ENCODE measurements at regions not wholly inside any gene's neighbourhood (a gene's known extent, or its start where the extent isn't known, plus 50 kb on each side); places are given as distances from the start of the nearest gene placed in this dataset.

DNA sequence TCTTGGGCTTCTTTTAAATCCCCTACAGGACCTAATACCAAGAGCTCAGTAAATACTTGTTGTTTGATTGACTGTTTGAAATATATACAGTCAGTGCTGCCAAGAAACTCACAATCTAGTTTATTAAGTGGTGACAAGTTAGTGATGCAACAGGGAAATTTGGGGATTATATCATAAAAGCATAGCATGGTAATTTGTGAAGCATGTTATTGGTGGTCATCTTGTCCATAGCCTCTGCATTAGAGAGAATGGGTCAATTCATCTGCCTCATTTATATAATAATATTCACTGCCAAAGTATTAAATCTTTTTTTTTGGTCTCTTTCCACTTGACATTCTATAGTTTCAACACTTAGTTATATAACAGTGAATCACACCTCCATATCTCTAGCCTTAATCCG is 138.2 kb upstream of the SPAG17 start:
- CTCF ChIA-PET = interaction anchor here (0.6 kb wide), 1 partner anchor 744 kb away, joined by 3 read pairs; no protein-coding TSS in a partner anchor

DNA sequence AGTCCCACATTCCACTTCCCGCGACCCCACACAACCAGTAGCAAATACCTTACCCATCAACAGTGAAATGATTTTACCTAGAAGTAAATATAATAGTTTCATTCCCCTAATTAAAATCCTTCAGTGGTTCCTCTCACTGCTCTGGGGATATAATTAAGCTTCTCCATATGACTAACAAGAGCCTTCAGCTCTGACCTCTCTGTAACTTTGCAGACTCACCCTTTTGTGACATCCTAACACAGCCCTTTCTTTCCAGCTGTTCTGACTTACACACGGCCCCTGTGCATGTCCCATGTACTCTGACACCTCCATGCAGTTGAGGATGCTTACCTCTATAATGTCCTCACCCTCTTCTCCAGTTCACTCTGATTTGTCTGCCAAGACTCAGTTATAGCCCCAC is 137.3 kb upstream of the SPAG17 start:
- Histone ChIP-seq H3K27ac (ENCODE audit: insufficient read depth in 1 of 2, low read depth in 1 of 2, low read length in 2 of 2, poor library complexity in 1 of 2, severe bottlenecking in 2 of 2) (no peak overlapping the region), H3K36me3 (ENCODE audit: control insufficient read depth in 4 of 4, insufficient read depth in 4 of 4, low read length in 3 of 4) (no peaks in the 10 kb centered on the region), H3K4me1 (ENCODE audit: control extremely low read depth in 1 of 4, control insufficient read depth in 4 of 4, insufficient read depth in 4 of 4, low read length in 3 of 4) (no peaks in the 10 kb centered on the region), H3K27me3 (replicated peaks in 2 of 5; ENCODE audit: control insufficient read depth in 4 of 5, insufficient read depth in 5 of 5, low read length in 4 of 5) (peaks cover 0 to 2% (median 0%) of the 10 kb centered on the region in 5 experiments), H3K9me3 (ENCODE audit: control extremely low read depth in 1 of 5, control insufficient read depth in 4 of 5, insufficient read depth in 2 of 5, low read depth in 1 of 5, low read length in 4 of 5) (no peaks in the 10 kb centered on the region), H3K4me3 (ENCODE audit: control insufficient read depth in 1 of 7, extremely low read depth in 1 of 7, insufficient read depth in 4 of 7, low read depth in 2 of 7, low read length in 6 of 7) (no peak overlapping the region)
- POLR2A ChIA-PET = no interaction called here
- 75% methylated on average over 1 of the region's 3 CpGs for WGBS (ENCODE audit: insufficient coverage)
- CTCF ChIA-PET = no interaction called here
- no peak for DNase-seq

More for the DNA sequence above, 138.2 kb upstream of the SPAG17 start:
- no peaks in the 10 kb centered on the region for H3K4me1 ChIP-seq (ENCODE audit: control extremely low read depth in 1 of 4, control insufficient read depth in 4 of 4, insufficient read depth in 4 of 4, low read length in 3 of 4)
- no peak for DNase-seq
- H3K36me3 ChIP-seq (ENCODE audit: control insufficient read depth in 4 of 4, insufficient read depth in 4 of 4, low read length in 3 of 4) = no peaks in the 10 kb centered on the region
- H3K4me3 ChIP-seq (ENCODE audit: control insufficient read depth in 1 of 7, extremely low read depth in 1 of 7, insufficient read depth in 4 of 7, low read depth in 2 of 7, low read length in 6 of 7) = no peak overlapping the region
- no peaks in the 10 kb centered on the region for H3K9me3 ChIP-seq (ENCODE audit: control extremely low read depth in 1 of 5, control insufficient read depth in 4 of 5, insufficient read depth in 2 of 5, low read depth in 1 of 5, low read length in 4 of 5)
- no peak overlapping the region for H3K27ac ChIP-seq (ENCODE audit: insufficient read depth in 1 of 2, low read depth in 1 of 2, low read length in 2 of 2, poor library complexity in 1 of 2, severe bottlenecking in 2 of 2)
- POLR2A ChIA-PET = no interaction called here
- 88% methylated on average over 1 of the region's 1 CpG for WGBS (ENCODE audit: insufficient coverage)
- peaks cover 0 to 2% (median 0%) of the 10 kb centered on the region in 5 experiments for H3K27me3 ChIP-seq (replicated peaks in 2 of 5; ENCODE audit: control insufficient read depth in 4 of 5, insufficient read depth in 5 of 5, low read length in 4 of 5)

DNA sequence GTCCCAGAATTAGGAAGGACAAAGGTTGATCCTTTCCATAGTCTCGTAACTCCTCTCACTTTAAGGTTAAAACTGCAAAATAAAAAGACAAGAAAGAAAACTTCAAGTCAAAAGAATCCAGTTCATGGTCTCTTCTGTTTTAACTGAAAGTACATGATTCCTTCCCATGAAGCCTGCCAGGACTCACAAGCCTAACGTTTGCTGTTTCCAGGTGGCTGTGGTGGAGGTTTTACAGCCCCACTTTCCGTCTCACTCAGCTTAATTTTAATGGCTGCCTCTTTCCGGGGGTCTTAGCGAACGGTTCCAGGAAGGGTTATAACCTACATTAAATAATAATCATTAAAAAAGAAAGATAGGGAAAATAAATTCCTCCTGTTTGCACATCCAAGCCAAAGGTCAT is 136.8 kb upstream of the SPAG17 start:
- CTCF ChIA-PET = no interaction called here
- no peak overlapping the region for H3K4me3 ChIP-seq (ENCODE audit: control insufficient read depth in 1 of 7, extremely low read depth in 1 of 7, insufficient read depth in 4 of 7, low read depth in 2 of 7, low read length in 6 of 7)
- H3K36me3 ChIP-seq (ENCODE audit: control insufficient read depth in 4 of 4, insufficient read depth in 4 of 4, low read length in 3 of 4) = no peaks in the 10 kb centered on the region
- H3K27me3 ChIP-seq (replicated peaks in 2 of 5; ENCODE audit: control insufficient read depth in 4 of 5, insufficient read depth in 5 of 5, low read length in 4 of 5) = peaks cover 0 to 2% (median 0%) of the 10 kb centered on the region in 5 experiments
- 100% methylated on average over 1 of the region's 6 CpGs for WGBS (ENCODE audit: insufficient coverage)
- DNase-seq = no peak
- H3K27ac ChIP-seq (ENCODE audit: insufficient read depth in 1 of 2, low read depth in 1 of 2, low read length in 2 of 2, poor library complexity in 1 of 2, severe bottlenecking in 2 of 2) = no peak overlapping the region
- H3K4me1 ChIP-seq (ENCODE audit: control extremely low read depth in 1 of 4, control insufficient read depth in 4 of 4, insufficient read depth in 4 of 4, low read length in 3 of 4) = no peaks in the 10 kb centered on the region
- POLR2A ChIA-PET = no interaction called here
- no peaks in the 10 kb centered on the region for H3K9me3 ChIP-seq (ENCODE audit: control extremely low read depth in 1 of 5, control insufficient read depth in 4 of 5, insufficient read depth in 2 of 5, low read depth in 1 of 5, low read length in 4 of 5)

DNA sequence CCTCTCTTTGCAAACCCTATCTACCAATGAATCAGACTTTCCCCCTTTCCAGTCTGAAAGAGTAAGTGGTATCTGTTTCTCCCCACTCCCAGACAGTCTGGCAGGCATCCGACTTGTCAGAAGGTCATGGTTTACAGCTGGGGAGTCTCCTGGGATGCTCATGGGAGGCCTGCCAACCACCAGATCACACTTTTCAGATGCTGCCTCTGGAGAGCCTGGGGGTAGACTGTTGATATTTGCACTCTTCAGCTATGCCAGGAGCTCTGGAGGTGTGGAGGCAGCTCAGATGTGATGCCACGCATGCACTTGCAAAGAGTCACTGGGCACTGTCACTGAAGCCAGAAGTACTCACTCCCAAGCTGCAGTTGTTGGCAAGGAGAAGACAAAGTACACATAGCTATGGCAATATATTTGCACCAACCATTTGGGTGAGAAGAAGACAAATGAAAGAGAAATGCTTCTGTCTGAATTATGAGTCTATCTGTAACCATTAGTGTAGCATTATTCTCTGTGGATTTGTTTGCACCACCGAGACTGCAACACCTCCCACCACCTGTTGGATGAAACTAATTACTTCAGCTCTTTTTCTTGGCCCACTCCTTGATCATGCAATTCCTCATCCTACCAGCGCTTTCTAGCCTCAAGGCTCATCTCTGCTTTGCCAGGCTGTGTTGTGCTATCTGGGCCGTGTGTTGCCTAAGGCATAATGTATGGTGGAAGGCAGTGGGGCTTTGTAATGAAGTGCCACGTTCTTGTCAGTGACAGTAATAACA is 133.0 kb upstream of the SPAG17 start:
- H3K27ac ChIP-seq (ENCODE audit: insufficient read depth in 1 of 2, low read depth in 1 of 2, low read length in 2 of 2, poor library complexity in 1 of 2, severe bottlenecking in 2 of 2) = no peak overlapping the region
- H3K4me3 ChIP-seq (ENCODE audit: control insufficient read depth in 1 of 7, extremely low read depth in 1 of 7, insufficient read depth in 4 of 7, low read depth in 2 of 7, low read length in 6 of 7) = no peak overlapping the region
- ChIA-PET POLR2A (interaction anchor here (0.7 kb wide), 1 partner anchor 119 kb away, joined by 3 read pairs; no protein-coding TSS in a partner anchor), CTCF (no interaction called here)
- DNase-seq = peak in 1 of 3 donors; percentile 1
- H3K4me1 ChIP-seq (ENCODE audit: control extremely low read depth in 1 of 4, control insufficient read depth in 4 of 4, insufficient read depth in 4 of 4, low read length in 3 of 4) = no peaks in the 10 kb centered on the region
- 96% methylated on average over 4 of the region's 6 CpGs for WGBS (ENCODE audit: insufficient coverage)
- no peaks in the 10 kb centered on the region for H3K27me3 ChIP-seq (replicated peaks in 2 of 5; ENCODE audit: control insufficient read depth in 4 of 5, insufficient read depth in 5 of 5, low read length in 4 of 5)
- H3K9me3 ChIP-seq (ENCODE audit: control extremely low read depth in 1 of 5, control insufficient read depth in 4 of 5, insufficient read depth in 2 of 5, low read depth in 1 of 5, low read length in 4 of 5) = no peaks in the 10 kb centered on the region
- no peaks in the 10 kb centered on the region for H3K36me3 ChIP-seq (ENCODE audit: control insufficient read depth in 4 of 4, insufficient read depth in 4 of 4, low read length in 3 of 4)

DNA sequence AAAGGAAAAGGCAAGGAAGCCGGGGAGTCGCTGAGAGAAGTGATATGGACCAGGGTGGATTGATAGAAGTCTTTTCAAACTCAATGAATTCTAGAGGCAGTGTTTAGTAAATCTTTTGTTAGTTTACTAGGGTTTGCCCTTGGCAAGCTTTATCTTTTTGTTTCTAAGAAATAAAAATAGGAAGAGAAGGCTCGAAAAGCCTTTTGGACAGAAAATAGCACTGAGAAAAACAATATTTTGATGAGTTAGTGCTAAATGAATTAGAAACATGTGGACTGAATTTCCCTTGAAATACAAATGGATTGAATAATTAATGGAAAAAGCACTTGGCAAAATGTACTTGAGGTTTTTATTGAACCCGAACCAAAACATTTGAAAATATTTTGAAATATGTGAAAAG is 121.8 kb upstream of the SPAG17 start:
- no peak overlapping the region for H3K4me3 ChIP-seq (ENCODE audit: control insufficient read depth in 1 of 7, extremely low read depth in 1 of 7, insufficient read depth in 4 of 7, low read depth in 2 of 7, low read length in 6 of 7)
- ChIA-PET POLR2A (no interaction called here), CTCF (no interaction called here)
- WGBS (ENCODE audit: insufficient coverage) = 100% methylated on average over 3 of the region's 4 CpGs
- DNase-seq = no peak
- H3K27ac ChIP-seq (ENCODE audit: insufficient read depth in 1 of 2, low read depth in 1 of 2, low read length in 2 of 2, poor library complexity in 1 of 2, severe bottlenecking in 2 of 2) = no peak overlapping the region
- H3K4me1 ChIP-seq (ENCODE audit: control extremely low read depth in 1 of 4, control insufficient read depth in 4 of 4, insufficient read depth in 4 of 4, low read length in 3 of 4) = no peaks in the 10 kb centered on the region
- H3K27me3 ChIP-seq (replicated peaks in 2 of 5; ENCODE audit: control insufficient read depth in 4 of 5, insufficient read depth in 5 of 5, low read length in 4 of 5) = no peaks in the 10 kb centered on the region
- no peaks in the 10 kb centered on the region for H3K36me3 ChIP-seq (ENCODE audit: control insufficient read depth in 4 of 4, insufficient read depth in 4 of 4, low read length in 3 of 4)
- no peaks in the 10 kb centered on the region for H3K9me3 ChIP-seq (ENCODE audit: control extremely low read depth in 1 of 5, control insufficient read depth in 4 of 5, insufficient read depth in 2 of 5, low read depth in 1 of 5, low read length in 4 of 5)

DNA sequence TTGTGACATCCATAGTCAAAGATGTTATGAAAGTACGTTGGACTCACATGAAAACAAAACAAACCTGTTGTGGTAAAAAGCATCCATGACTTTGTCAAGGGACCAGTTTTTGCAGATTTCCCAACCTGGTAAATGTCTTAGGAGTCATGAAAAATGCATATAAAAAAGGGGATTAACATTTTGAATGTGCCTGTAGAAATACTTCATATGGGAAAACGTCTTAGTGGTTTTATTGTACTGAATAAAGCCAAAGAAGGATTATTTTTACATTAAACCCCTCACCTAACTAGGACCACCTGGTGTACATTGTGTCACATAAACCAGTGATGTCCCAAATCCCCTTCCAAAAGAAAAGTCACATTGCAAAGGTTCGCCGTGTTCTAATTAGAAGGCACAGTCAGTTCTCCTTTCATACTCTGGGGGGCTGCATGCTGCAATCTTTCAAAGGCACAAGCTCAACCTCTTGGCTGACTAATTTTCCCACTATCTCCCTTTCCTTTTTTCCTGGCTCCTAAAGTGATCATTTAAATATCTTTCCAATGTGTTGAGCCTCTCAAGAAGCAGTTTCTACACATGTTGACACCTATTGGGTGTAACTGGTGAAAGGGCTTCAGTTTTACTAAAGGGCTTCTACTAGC is 119.8 kb upstream of the SPAG17 start:
- CTCF ChIA-PET = no interaction called here
- POLR2A ChIA-PET = no interaction called here
- WGBS (ENCODE audit: insufficient coverage) = 64% methylated on average over 3 of the region's 4 CpGs
- Histone ChIP-seq H3K27me3 (replicated peaks in 2 of 5; ENCODE audit: control insufficient read depth in 4 of 5, insufficient read depth in 5 of 5, low read length in 4 of 5) (no peaks in the 10 kb centered on the region), H3K4me3 (ENCODE audit: control insufficient read depth in 1 of 7, extremely low read depth in 1 of 7, insufficient read depth in 4 of 7, low read depth in 2 of 7, low read length in 6 of 7) (no peak overlapping the region), H3K36me3 (ENCODE audit: control insufficient read depth in 4 of 4, insufficient read depth in 4 of 4, low read length in 3 of 4) (no peaks in the 10 kb centered on the region), H3K4me1 (ENCODE audit: control extremely low read depth in 1 of 4, control insufficient read depth in 4 of 4, insufficient read depth in 4 of 4, low read length in 3 of 4) (no peaks in the 10 kb centered on the region), H3K27ac (ENCODE audit: insufficient read depth in 1 of 2, low read depth in 1 of 2, low read length in 2 of 2, poor library complexity in 1 of 2, severe bottlenecking in 2 of 2) (no peak overlapping the region), H3K9me3 (ENCODE audit: control extremely low read depth in 1 of 5, control insufficient read depth in 4 of 5, insufficient read depth in 2 of 5, low read depth in 1 of 5, low read length in 4 of 5) (no peaks in the 10 kb centered on the region)
- DNase-seq = peak in 1 of 3 donors; percentile 1

DNA sequence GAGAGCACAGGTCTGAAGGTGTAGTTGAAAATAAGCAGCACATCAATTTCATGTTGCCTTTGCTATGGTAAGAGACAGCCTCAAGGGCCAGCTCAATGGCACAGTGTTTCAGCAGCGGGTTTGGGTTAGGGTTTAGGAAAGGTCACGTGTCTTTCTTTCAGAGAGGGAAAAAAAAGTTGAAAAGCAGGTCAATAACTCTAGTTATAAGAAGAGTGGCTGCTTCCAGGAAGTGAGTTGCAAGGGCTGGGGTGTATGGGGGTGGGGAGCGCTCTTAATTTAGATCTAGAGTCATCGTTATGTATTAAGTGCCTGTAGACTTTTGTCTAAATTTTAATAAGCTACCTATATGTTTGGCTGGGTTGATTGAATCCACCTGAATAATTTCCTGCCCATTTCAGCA is 118.5 kb upstream of the SPAG17 start:
- H3K27ac ChIP-seq (ENCODE audit: insufficient read depth in 1 of 2, low read depth in 1 of 2, low read length in 2 of 2, poor library complexity in 1 of 2, severe bottlenecking in 2 of 2) = no peak overlapping the region
- H3K36me3 ChIP-seq (ENCODE audit: control insufficient read depth in 4 of 4, insufficient read depth in 4 of 4, low read length in 3 of 4) = no peaks in the 10 kb centered on the region
- POLR2A ChIA-PET = no interaction called here
- CTCF ChIA-PET = no interaction called here
- no peaks in the 10 kb centered on the region for H3K9me3 ChIP-seq (ENCODE audit: control extremely low read depth in 1 of 5, control insufficient read depth in 4 of 5, insufficient read depth in 2 of 5, low read depth in 1 of 5, low read length in 4 of 5)
- H3K4me3 ChIP-seq (ENCODE audit: control insufficient read depth in 1 of 7, extremely low read depth in 1 of 7, insufficient read depth in 4 of 7, low read depth in 2 of 7, low read length in 6 of 7) = no peak overlapping the region
- 61% methylated on average over 2 of the region's 4 CpGs for WGBS (ENCODE audit: insufficient coverage)
- no peaks in the 10 kb centered on the region for H3K27me3 ChIP-seq (replicated peaks in 2 of 5; ENCODE audit: control insufficient read depth in 4 of 5, insufficient read depth in 5 of 5, low read length in 4 of 5)
- DNase-seq = no peak
- no peaks in the 10 kb centered on the region for H3K4me1 ChIP-seq (ENCODE audit: control extremely low read depth in 1 of 4, control insufficient read depth in 4 of 4, insufficient read depth in 4 of 4, low read length in 3 of 4)

Measured in common myeloid progenitor, CD34-positive (primary cell).